Head of caudate nucleus (tissue), 42 donors: ENCODE measurements at regions not wholly inside any gene's neighbourhood (a gene's known extent, or its start where the extent isn't known, plus 50 kb on each side); places are given as distances from the start of the nearest gene placed in this dataset.

Source experiments
- DNase-seq, 42 donors: peaks; one replicate each; pipeline versions ENCODE4 v3.0.0 to v3.0.0-alpha.2; 2020 to 2021; ENCODE audit warnings: mixed read lengths in 7 of 42
- intact Hi-C: fragments of 100-400 bp; cut with DNase I; formaldehyde crosslinking; loops from one replicate; pipeline ENCODE4 v1.15.0; 2022

DNA sequence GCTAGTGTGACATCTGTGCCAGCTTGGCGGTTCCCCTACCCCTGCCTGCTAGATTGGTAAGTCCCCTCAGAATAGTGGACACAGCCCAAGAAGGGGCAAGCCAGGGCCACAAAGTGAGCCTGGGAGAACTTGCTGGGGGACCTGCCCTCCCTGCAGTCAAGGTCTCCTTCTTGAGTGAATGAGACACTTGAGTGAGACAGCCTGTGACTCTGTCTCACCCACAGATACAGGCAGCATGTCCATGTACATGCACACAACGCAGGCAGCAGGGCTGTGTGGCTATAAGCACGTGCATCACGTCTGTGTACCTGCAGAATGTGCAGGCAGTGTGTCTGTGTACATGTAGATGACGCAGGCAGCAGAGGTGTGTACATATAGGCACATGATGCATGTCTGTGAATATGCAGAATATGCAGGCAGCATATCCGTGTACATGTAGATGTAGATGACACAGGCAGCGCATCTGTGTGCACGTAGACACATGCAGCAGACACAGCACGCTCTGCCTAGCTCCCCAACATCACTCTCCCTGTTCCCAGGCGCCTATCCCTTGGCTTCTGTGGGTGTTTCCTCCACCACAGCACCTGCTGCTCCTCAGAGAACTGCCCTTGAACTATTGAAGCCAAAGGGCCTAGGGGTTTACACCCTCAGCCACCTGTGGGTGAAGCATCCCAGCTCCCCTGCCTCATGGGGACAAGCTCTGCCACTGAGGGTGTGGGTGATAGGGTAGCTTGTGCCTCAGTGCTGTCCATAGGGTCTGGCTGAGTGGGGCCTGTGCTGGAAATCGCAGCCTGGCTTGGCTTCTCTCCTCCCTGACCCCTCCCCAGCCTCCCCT, 147.2 kb upstream of the TWIST2 start:
- peak in 1 of 42 donors; percentile 26 for DNase-seq
- intact Hi-C loops, result no loop called here

DNA sequence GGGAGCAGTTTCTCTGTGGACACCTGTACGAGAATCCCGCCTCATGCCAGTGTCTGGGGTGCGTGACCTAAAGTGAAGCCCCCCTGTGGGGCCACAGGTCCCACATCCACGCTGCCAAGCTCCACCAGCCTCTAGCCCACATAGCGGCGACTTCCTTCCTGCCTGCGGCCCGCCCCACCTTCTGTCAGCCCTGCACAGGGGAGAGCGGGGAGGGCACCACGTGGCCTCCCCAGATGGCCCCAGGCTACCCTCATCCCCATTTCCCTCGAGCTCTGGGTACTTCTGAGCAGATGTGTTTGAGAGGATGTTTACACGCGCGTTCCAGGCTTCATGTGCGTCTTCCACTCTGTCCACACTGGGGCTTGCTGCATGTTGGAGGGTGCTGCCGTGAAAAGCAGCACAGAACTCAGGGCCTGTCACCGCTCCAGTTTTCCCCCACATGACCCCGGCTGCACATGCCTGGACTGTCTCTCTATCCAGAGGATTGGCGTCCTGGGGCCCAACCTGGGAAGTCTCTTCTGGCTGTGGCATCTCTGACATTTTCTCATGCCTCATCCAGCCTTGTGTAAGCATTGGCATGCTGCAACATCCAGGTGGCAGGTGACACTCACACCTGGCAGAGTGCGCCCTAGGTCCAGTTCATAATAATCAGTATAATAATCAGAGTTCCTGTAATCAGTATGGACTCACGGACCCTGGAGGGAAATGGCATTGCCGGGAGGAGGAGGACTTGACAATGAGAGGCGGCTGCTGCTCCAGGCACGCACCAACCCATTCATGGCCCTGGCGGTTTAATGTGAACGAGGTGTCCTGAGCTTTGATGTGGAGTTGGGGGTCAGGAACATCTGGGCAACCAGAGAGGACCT, 146.3 kb upstream of the TWIST2 start:
- DNase-seq, result peak in 2 of 42 donors; percentile 7 to 26
- intact Hi-C loops, result no loop called here

DNA sequence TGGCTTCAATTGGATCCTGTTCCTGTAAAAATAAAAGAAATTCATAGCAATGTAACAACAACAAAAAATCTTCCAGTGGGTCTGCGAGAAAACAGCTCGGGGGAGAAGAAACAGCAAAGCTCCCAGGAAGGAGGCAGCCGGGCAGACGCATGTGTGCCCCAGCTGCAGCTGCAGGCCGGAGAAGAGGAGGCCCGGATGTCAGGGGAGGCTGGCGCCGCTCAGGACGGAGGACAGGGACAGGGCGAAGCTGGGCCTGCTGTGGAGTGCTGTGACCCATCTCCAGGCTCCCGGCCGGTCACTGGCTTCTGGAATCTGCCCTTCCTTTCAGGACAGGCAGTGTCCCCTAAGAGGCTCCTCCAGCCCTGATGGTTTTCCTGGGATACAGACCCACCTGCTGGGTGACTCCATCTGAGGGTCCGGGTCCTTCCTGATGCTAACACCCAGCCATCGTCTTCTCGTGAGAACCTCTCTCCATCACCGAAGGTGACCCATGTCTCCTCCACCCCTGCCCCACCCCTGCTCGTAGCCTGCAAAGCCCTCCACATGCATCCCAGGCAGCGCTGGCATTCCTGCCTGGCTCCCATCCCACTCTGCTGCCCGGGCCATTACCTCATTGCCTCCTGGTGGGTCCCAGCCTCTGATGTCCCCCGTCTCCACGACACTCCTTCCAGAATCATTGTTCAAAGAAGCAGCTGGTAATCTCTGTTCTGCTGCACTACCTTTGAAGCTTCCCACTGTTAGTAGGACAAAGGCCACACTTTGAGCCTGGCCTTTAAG, 145.4 kb upstream of the TWIST2 start:
- DNase-seq, result peak in 3 of 42 donors; percentile 3 to 27 (median 13)
- intact Hi-C loops, result no loop called here

GRCh38 chr2:238703053-238703415, 144.9 kb upstream of the TWIST2 start:
- peak in 4 of 42 donors; percentile 8 to 27 (median 13) for DNase-seq
- intact Hi-C loops, result no loop called here

GRCh38 chr2:238703436-238703835, 144.4 kb upstream of the TWIST2 start:
- peak in 2 of 42 donors; percentile 9 to 33 for DNase-seq

DNA sequence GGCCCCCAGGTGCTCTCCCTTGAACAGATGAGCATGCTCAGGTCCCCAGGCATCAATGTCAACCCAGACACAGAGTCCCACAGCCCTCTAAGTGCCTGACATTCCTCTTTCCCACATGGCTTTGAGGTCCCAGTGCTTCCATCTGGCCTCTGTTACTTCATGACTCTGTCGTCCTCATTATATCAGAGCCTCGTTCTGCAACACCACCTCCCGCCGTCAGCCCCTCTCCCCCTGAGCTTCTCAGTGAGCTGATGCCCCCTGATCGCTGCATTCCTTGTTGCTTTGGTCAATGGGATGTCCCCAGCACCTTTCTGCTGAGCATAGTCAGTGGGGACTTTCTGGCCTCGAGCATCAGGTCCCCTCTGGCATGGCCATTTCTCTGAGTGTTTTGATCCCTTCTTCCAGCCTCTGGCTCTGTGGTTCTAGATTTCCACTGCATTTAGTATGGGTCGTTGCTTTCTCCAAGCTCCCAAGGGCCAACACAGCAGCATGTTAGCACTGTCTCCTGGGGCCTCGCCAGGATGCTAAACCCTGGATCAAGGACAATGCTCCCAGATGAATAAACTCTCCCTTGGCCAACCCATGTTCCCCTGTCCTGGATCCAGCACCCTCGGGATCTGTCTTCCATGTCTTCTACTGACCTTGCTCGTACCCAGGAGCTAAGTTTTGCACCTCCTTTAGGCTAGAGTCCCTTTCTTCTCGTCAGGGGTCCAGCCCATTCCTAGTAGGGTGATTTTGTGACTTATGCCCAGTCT, 143.2 kb upstream of the TWIST2 start:
- intact Hi-C loops, result no loop called here
- DNase-seq, result peak in 4 of 42 donors; percentile 4 to 35 (median 18)

More at GRCh38 chr2:238703436-238703835, 144.4 kb upstream of the TWIST2 start:
- intact Hi-C loops, result no loop called here

GRCh38 chr2:238706163-238706562, 141.7 kb upstream of the TWIST2 start:
- intact Hi-C loops, result no loop called here
- DNase-seq, result peak in 3 of 42 donors; percentile 1 to 26 (median 12)

DNA sequence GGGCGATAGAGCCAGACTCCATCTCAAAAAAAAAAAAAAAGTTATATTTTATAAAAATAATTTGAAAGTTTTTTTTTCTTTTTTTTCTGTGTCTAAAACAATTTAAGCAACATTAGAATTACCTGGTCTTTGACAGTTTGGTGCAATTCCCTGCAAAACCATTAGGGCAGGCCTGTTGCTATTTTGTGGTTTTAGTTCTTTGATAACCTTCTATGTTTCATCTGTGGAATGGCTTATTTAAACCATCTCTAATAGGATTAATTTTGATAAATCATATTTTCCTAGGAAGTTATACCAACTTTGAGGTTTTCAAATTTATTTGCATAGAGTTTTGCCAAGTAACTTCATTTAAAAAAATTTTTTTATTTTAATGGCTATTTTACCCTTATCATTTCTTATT, 141.2 kb upstream of the TWIST2 start:
- peak in 1 of 42 donors; percentile 4 for DNase-seq
- intact Hi-C loops, result no loop called here

GRCh38 chr2:238709325-238710025, 138.4 kb upstream of the TWIST2 start:
- intact Hi-C loops, result no loop called here
- DNase-seq, result peak in 2 of 42 donors; percentile 8 to 24

DNA sequence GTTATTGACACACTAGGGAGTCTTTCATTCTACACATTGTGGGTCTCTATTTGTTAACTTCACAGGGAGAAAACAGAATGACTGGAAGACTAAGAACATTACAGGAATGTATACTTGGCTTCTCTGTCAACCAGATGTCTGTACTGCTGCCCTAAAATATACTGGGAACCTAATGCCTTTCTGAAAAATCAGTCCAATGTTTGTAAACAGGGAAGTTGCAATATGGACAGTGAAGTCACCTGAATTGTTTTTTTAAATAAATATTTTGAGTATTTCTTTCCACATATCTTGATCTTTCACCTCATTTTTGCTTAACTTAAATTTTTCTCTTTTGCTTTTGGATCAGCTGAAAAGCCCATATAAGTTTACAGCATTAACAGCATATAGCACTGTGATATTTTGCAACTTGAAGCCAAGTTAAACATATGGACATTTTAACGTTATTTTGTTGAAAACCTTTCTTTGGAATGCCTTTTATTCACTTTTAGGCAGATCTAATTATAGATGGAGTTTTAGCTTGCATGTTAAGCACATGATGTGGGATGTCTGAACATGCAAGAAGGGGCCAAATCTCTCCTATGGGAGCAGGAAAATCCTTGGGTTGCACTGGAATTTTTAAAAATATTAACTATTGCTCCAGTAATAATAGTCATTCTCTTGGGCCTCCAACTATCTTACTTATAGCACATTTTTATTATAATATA, 137.7 kb upstream of the TWIST2 start:
- intact Hi-C loops, result no loop called here
- no peak for DNase-seq

GRCh38 chr2:238710787-238711186, 137.1 kb upstream of the TWIST2 start:
- peak in 2 of 42 donors; percentile 21 to 22 for DNase-seq
- intact Hi-C loops, result no loop called here

DNA sequence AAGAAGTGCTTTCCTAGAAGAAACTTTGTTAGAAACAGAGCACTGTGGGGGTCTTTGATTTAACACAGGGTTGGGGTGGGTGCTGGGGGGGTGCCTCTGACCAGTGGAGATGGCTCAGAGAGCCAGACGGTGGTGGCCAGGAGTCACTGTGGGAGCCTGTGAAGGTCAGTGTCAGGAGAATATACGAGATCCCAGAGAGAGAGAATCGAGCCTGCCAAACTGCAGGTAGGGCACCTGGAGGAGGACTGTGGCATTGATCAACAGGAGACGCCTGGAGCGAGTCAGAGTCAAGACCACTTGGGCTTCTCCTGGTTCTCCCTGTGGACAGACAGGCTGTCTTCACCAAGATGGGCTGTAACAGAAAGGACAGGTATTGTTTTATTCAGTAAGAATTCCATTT, 136.5 kb upstream of the TWIST2 start:
- DNase-seq, result peak in 3 of 42 donors; percentile 6 to 34 (median 28)
- intact Hi-C loops, result no loop called here

GRCh38 chr2:238712011-238712410, 135.9 kb upstream of the TWIST2 start:
- peak in 1 of 42 donors; percentile 17 for DNase-seq
- intact Hi-C loops, result no loop called here

GRCh38 chr2:238713198-238713826, 134.6 kb upstream of the TWIST2 start:
- peak in 1 of 42 donors; percentile 2 for DNase-seq
- intact Hi-C loops, result no loop called here

DNA sequence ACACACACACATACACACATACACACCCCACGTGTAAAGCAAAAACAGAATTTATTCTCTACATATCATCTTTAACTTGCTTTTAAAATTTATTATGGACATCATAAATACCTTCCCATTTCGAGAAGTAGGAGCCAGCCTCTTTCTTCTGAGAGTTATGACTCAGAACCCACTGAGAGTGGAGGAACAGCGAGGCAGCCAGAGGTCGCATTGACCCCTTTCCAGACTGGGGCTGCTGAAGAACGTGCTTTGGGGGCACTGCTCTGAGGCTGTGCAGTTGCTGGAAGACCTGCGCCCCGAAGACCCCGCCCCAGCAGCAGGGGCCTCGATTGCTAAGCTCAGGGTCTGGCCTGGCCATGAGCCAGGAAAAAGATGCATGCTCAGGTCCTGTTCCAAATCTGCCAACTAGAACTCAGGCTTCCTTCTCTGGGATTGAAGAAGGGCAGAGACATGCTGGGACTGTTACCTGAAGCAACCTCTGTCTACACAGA, 133.8 kb upstream of the TWIST2 start:
- DNase-seq, result peak in 2 of 42 donors; percentile 3 to 7
- intact Hi-C loops, result no loop called here

GRCh38 chr2:238716171-238716570, 131.7 kb upstream of the TWIST2 start:
- intact Hi-C loops, result no loop called here
- peak in 1 of 42 donors; percentile 29 for DNase-seq

DNA sequence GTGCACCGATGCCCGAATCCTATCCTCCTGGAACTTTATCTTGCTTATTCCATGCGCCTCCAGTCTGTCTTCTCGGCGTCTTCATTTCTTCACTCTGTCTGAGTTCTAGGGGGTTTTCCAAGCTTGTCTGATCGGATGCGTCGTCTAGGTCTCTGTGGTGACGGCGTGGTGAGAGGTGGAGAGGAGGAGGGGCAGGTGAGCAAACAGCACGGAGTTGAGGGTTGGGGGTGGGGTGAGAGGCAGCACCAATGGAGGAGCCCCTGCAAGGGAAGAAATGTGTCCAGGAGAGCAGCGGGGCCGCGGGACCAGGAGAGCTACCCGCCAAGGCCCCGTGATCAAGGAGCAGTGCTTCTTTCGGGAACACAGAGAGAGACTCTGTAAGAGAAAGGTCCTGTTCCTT, 131.3 kb upstream of the TWIST2 start:
- intact Hi-C loops, result no loop called here

More for the DNA sequence above, 131.3 kb upstream of the TWIST2 start:
- DNase-seq, result no peak
